ENCODE measurements at regions not wholly inside any gene's neighbourhood (a gene's known extent, or its start where the extent isn't known, plus 50 kb on each side); places are given as distances from the start of the nearest gene placed in this dataset.

GRCh38 chr2:71821856-71822255 lies 325.8 kb downstream of the CYP26B1 start:
- no peak for TF ChIP-seq POLR2AphosphoS5 (IDR thresholded peaks at IDR 0.05)
- TF ChIP-seq, protein P1, sequence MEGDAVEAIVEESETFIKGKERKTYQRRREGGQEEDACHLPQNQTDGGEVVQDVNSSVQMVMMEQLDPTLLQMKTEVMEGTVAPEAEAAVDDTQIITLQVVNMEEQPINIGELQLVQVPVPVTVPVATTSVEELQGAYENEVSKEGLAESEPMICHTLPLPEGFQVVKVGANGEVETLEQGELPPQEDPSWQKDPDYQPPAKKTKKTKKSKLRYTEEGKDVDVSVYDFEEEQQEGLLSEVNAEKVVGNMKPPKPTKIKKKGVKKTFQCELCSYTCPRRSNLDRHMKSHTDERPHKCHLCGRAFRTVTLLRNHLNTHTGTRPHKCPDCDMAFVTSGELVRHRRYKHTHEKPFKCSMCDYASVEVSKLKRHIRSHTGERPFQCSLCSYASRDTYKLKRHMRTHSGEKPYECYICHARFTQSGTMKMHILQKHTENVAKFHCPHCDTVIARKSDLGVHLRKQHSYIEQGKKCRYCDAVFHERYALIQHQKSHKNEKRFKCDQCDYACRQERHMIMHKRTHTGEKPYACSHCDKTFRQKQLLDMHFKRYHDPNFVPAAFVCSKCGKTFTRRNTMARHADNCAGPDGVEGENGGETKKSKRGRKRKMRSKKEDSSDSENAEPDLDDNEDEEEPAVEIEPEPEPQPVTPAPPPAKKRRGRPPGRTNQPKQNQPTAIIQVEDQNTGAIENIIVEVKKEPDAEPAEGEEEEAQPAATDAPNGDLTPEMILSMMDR (IDR thresholded peaks at IDR 0.05): no peak
- TF ChIP-seq EP300 (IDR thresholded peaks at IDR 0.05): no peak
- no peak for TF ChIP-seq POLR2A (IDR thresholded peaks at IDR 0.05)
- no peak for ATAC-seq (ENCODE audit: low FRiP score in 2 of 2)
- Histone ChIP-seq H3K36me3 (no peaks in the 10 kb centered on the region), H3K27ac (no peak overlapping the region), H3K27me3 (no peaks in the 10 kb centered on the region), H3K9me3 (no peaks in the 10 kb centered on the region), H3K4me3 (no peak overlapping the region), H3K4me1 (peaks cover 0 to 6% (median 3%) of the 10 kb centered on the region in 4 donors)
- no peak for DNase-seq

DNA sequence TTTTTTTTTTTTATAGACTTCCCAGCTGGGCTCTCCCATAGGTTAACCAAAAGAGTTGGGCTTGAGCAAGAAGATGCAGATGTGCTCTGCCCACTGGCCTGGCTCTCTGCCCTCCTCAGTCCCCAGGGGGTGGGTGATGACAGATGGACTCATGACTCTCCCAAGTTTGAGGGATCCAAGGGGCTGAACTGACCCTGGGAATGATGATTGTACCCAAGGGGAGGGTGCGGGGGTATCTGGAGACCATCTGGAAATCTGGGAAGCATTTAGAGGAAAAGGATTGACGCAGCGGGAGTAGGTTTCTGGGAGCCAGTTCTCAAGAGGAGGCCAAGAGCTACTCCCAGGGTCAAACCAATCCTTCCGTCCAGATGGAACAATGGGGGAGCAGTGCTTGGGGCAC lies 330.8 kb downstream of the CYP26B1 start:
- Histone ChIP-seq H3K27ac (no peak overlapping the region), H3K4me3 (no peak overlapping the region), H3K9me3 (no peaks in the 10 kb centered on the region), H3K4me1 (no peaks in the 10 kb centered on the region), H3K36me3 (no peaks in the 10 kb centered on the region), H3K27me3 (no peaks in the 10 kb centered on the region)
- TF ChIP-seq, protein P1 (IDR thresholded peaks at IDR 0.05): no peak
- no peak for TF ChIP-seq POLR2A (IDR thresholded peaks at IDR 0.05)
- no peak for TF ChIP-seq EP300 (IDR thresholded peaks at IDR 0.05)
- TF ChIP-seq POLR2AphosphoS5 (IDR thresholded peaks at IDR 0.05): no peak
- ATAC-seq (ENCODE audit: low FRiP score in 2 of 2): no peak
- WGBS, 2 donors: 87 to 89% methylated on average over 4 of the region's 4 CpGs
- DNase-seq: no peak

DNA sequence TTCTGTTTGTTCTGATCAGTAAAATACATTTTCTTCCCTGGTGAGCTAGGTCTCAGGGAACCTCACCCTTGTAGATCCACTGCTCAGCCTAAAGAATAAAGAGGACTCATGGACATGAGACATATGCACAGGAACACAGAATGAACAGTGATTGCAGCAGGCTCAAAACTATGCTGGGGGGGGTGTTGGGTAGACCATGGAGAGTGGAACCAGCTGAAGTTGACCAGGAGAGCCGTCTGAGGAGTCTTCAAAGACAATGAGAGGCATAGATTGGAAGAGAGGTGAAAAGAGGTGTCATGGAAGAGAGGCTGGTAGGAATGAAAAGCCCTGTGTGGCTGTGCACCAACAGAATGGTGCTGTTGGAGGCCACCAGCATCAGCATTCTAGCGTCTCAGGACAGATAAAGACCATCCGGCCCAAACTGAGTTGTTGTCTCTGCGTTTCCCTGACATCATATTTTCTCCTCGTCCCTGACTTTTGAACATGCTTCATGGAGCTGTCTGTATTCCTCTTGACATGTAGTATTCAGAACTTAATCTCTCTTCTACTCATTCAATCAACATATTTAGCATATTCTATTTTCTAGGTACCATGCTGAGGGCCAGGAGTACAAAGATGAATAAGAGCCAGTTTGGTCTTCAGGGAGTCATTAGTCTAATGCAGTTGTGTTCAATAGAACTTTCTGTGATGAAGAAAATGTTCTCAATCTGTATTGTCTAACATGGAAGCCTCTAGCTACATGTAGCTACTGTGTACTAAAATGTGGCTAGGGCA lies 331.8 kb downstream of the CYP26B1 start:
- WGBS, 2 donors: 88 to 93% methylated on average over 5 of the region's 5 CpGs
- no peak overlapping the region for H3K4me3 ChIP-seq
- H3K27me3 ChIP-seq: no peaks in the 10 kb centered on the region
- no peaks in the 10 kb centered on the region for H3K36me3 ChIP-seq
- no peaks in the 10 kb centered on the region for H3K9me3 ChIP-seq
- no peaks in the 10 kb centered on the region for H3K4me1 ChIP-seq
- no peak overlapping the region for H3K27ac ChIP-seq
- ATAC-seq (ENCODE audit: low FRiP score in 2 of 2): no peak
- DNase-seq: no peak
- TF ChIP-seq EP300 (IDR thresholded peaks at IDR 0.05) (no peak), POLR2AphosphoS5 (IDR thresholded peaks at IDR 0.05) (no peak)
- TF ChIP-seq, protein P1 (IDR thresholded peaks at IDR 0.05): no peak

GRCh38 chr2:71814885-71815284 lies 332.8 kb downstream of the CYP26B1 start:
- H3K4me3 ChIP-seq: no peak overlapping the region
- no peak overlapping the region for H3K27ac ChIP-seq
- ATAC-seq (ENCODE audit: low FRiP score in 2 of 2) (no peak), DNase-seq (no peak)
- no peaks in the 10 kb centered on the region for H3K36me3 ChIP-seq
- TF ChIP-seq POLR2AphosphoS5 (IDR thresholded peaks at IDR 0.05) (no peak), EP300 (IDR thresholded peaks at IDR 0.05) (no peak), POLR2A (IDR thresholded peaks at IDR 0.05) (no peak)
- TF ChIP-seq, protein P1 (IDR thresholded peaks at IDR 0.05): no peak
- H3K4me1 ChIP-seq: no peaks in the 10 kb centered on the region
- WGBS, 2 donors: 80 to 87% methylated on average over 2 of the region's 2 CpGs
- H3K27me3 ChIP-seq: no peaks in the 10 kb centered on the region
- no peaks in the 10 kb centered on the region for H3K9me3 ChIP-seq
